ENCODE measurements at regions not wholly inside any gene's neighbourhood (a gene's known extent, or its start where the extent isn't known, plus 50 kb on each side); places are given as distances from the start of the nearest gene placed in this dataset.

DNA sequence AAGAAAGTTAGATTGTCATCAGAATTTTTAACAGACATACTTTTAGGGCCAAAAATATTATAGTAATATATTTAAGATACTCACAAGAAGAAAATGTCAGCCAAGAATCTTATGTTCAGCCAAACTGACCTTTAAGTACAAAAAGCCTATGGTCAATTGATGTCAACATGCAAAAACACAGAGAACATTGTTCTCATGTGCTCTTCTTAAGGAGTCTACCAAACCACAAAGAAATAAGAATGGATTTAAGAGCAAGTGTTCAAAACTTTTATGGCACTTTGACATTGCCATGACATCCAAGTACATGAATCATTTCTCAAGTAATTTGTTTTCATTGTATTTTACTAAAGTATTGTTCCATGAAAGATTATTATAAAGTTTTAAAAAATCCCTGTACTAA, 180.4 kb downstream of the TMEM26 start:
- no peak overlapping the region for H3K4ac ChIP-seq (ENCODE audit: low read depth, low read length)
- no peak overlapping the region for H2BK20ac ChIP-seq (ENCODE audit: low read depth, low read length)
- dilution Hi-C loops (cut with HindIII; ENCODE audit: low sequenced_read_pairs, unreplicated experiment) (no loop called here), in situ Hi-C loops (cut with MboI; ENCODE audit: low sequenced_read_pairs) (no loop called here), intact Hi-C loops (cut with micrococcal nuclease) (loop anchor here (5.0 to 10.0 kb wide), 2 partner anchors 565 to 632 kb away; partner anchors contain the start of gene ARID5B)
- H2BK5ac ChIP-seq (ENCODE audit: low read depth, low read length, poor library complexity, severe bottlenecking): no peak overlapping the region
- no peak for TF ChIP-seq BHLHE40 (IDR thresholded peaks at IDR 0.05; ENCODE audit: low read depth, low read length)
- no peak for TF ChIP-seq MAZ (IDR thresholded peaks at IDR 0.05; ENCODE audit: borderline replicate concordance, low read depth, low read length)
- TF ChIP-seq CHD1 (IDR thresholded peaks at IDR 0.05; ENCODE audit: low read depth, low read length): no peak
- no peak for TF ChIP-seq CTCF (conservative IDR thresholded peaks at IDR 0.05; ENCODE audit: low read depth, low read length)
- no peak for TF ChIP-seq RFX5 (IDR thresholded peaks at IDR 0.05; ENCODE audit: low read depth, low read length)
- TF ChIP-seq USF2 (IDR thresholded peaks at IDR 0.05; ENCODE audit: low read depth, low read length): no peak
- TF ChIP-seq RCOR1 (IDR thresholded peaks at IDR 0.05; ENCODE audit: insufficient replicate concordance, low read length): no peak
- no peak for TF ChIP-seq MXI1 (IDR thresholded peaks at IDR 0.05; ENCODE audit: borderline replicate concordance, low read depth, low read length)
- POLR2A ChIA-PET (ENCODE audit: unreplicated experiment): no interaction called here
- no peak overlapping the region for H3K9ac ChIP-seq (ENCODE audit: low read depth, low read length)
- ATAC-seq (ENCODE audit: low read depth): no peak
- H2AK5ac ChIP-seq (ENCODE audit: low read depth, low read length): no peak overlapping the region
- H3K27ac ChIP-seq (ENCODE audit: insufficient read depth, low read length): no peak overlapping the region
- no peaks in the 10 kb centered on the region for H3K27me3 ChIP-seq (ENCODE audit: control insufficient read depth, insufficient read depth, low read length)
- H3K9me1 ChIP-seq (ENCODE audit: insufficient read depth, low read length): no peaks in the 10 kb centered on the region
- H3K56ac ChIP-seq (ENCODE audit: extremely low read depth, insufficient read depth, low read length): no peak overlapping the region
- H2AFZ ChIP-seq (replicated peaks; ENCODE audit: low read length, poor library complexity): no peak overlapping the region
- BruUV-seq (replicated peaks): no TSS peak
- H3K36me3 ChIP-seq (ENCODE audit: control insufficient read depth, insufficient read depth, low read length): no peaks in the 10 kb centered on the region
- H3K79me1 ChIP-seq (ENCODE audit: low read depth in 1 of 2, low read length in 2 of 2): no peaks in the 10 kb centered on the region
- no peaks in the 10 kb centered on the region for H4K20me1 ChIP-seq (ENCODE audit: insufficient read depth, low read length)
- no peak overlapping the region for H4K91ac ChIP-seq (ENCODE audit: insufficient read depth, low read depth, low read length)
- H3K14ac ChIP-seq (replicated peaks; ENCODE audit: low read depth, low read length): no peak overlapping the region
- no peak overlapping the region for H4K5ac ChIP-seq (ENCODE audit: low read depth, low read length)
- 0 out of 2 replicates have a peak, but pooled peaks cover 2% of the 10 kb centered on the region for H3K4me1 ChIP-seq (ENCODE audit: control insufficient read depth, insufficient read depth, low read length)
- no peak overlapping the region for H4K8ac ChIP-seq (ENCODE audit: low read depth in 2 of 2, low read length in 2 of 2)
- no peak overlapping the region for H3K18ac ChIP-seq (ENCODE audit: low read depth, low read length)
- no peak overlapping the region for H2AK9ac ChIP-seq (replicated peaks; ENCODE audit: low read depth, low read length, poor library complexity)
- no peak overlapping the region for H3K4me2 ChIP-seq (ENCODE audit: low read depth, low read length)
- H3K23ac ChIP-seq (ENCODE audit: low read depth, low read length): no peak overlapping the region
- H3K9me3 ChIP-seq (ENCODE audit: control insufficient read depth, insufficient read depth, low read length): no peaks in the 10 kb centered on the region
- no peak for DNase-seq
- H3K4me3 ChIP-seq (ENCODE audit: insufficient read depth, low read depth, low read length): no peak overlapping the region
- no peak overlapping the region for H2BK120ac ChIP-seq (ENCODE audit: low read depth, low read length)
- no peak overlapping the region for H2BK15ac ChIP-seq (ENCODE audit: low read depth, low read length)
- CTCF ChIA-PET: interaction anchor here (0.6 kb wide), 1 partner anchor 248 kb away, joined by 4 read pairs; no protein-coding TSS in a partner anchor
